Activated CD8-positive, alpha-beta memory T cell treated with anti-CD3 and anti-CD28 coated beads for 36 hours (primary cell): ENCODE measurements at regions not wholly inside any gene's neighbourhood (a gene's known extent, or its start where the extent isn't known, plus 50 kb on each side); places are given as distances from the start of the nearest gene placed in this dataset.

ENCODE experiments used
- CTCF ChIA-PET: fragments of 350-600 bp; sonication (Branson Sonifier 250); formaldehyde crosslinking; loops from one replicate; lab custom pipeline; 2021; ENCODE audit warnings: antibody characterized with exemption; lab: Charles Lee
- POLR2A ChIA-PET: fragments of 350-600 bp; sonication (Branson Sonifier 250); formaldehyde crosslinking; loops from one replicate; lab custom pipeline; 2021; ENCODE audit warnings: antibody characterized with exemption; lab: Charles Lee

GRCh38 chr4:62953752-62954151, 1455.5 kb downstream of the TECRL start:
- ChIA-PET CTCF (no interaction called here), POLR2A (no interaction called here)

DNA sequence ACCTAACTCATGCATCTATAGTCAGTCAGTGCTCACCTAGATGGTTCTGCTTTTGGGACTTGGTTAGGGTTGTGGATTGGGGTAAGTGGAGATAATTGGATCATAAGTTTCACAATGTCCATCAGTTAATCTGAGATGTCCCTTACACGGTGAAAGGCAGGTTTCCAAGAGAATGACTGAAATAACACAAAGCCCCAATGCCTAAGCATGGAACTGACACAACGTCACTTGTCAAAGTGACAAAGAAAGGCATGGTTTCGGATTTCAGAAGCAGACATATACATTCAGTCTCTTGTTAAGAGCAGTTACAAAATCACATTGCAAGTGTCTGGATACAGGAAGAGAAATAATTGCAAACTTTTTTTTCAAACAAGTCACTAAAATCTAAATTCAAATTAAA, 1456.9 kb downstream of the TECRL start:
- ChIA-PET CTCF (no interaction called here), POLR2A (no interaction called here)

- CTCF ChIA-PET: no interaction called here
- POLR2A ChIA-PET: no interaction called here
Observed at GRCh38 chr4:62948108-62948507, 1461.1 kb downstream of the TECRL start.

DNA sequence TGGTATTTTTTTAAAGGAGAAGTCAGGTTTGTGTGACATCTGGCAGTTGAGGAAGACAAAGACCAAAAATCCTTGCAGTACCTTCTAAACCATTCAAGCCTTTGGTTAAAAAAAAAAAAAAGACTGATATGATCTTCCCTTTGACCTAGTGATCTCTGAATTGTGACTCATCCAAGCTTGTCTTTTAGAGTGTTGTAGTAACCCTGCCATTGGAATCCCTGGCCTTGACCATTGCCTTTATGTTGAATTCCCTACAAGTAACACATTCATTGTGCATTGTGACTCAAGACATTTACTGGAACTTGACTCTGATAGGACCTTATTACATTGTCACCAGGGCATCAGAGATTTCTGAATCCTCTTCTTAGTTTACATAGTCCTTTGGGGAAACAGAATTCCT, 1469.0 kb downstream of the TECRL start:
- CTCF ChIA-PET: no interaction called here
- POLR2A ChIA-PET: no interaction called here

DNA sequence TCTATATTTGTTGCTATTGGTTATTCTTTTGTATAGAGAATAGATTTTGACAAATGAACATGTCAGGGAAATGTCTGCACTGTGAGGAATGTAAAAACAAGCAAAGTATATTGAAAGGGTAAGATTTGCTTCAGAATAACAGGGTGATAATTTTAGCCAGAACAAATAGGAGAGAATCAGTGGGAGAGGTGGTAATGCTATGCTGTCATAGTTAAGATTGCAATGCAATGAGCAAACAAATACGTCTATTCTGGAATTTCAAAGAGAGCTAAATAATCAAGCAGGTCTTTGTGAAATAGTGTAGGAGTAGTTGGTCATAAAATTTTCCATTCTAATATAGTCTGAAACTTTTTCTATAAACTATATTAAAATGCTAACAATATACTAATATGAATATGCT, 1478.4 kb downstream of the TECRL start:
- ChIA-PET CTCF (no interaction called here), POLR2A (no interaction called here)

DNA sequence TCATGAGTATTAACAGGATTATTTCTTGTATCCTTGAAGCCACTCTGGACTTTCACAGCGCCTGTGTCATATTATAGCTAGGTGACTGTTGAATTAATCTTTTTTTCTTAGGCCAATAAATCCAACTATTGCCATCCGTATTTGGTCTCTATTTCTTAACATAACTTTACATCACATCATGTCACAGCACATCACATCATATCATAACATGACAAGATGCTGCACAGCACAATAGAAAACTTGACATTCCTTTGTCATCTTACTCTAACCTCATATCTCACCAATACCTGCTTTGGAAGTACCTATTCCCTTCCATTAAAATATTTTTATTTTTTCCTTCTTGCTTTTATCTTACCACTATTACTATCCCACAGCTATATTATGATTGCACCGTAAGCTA, 1480.8 kb downstream of the TECRL start:
- POLR2A ChIA-PET: no interaction called here
- CTCF ChIA-PET: no interaction called here

DNA sequence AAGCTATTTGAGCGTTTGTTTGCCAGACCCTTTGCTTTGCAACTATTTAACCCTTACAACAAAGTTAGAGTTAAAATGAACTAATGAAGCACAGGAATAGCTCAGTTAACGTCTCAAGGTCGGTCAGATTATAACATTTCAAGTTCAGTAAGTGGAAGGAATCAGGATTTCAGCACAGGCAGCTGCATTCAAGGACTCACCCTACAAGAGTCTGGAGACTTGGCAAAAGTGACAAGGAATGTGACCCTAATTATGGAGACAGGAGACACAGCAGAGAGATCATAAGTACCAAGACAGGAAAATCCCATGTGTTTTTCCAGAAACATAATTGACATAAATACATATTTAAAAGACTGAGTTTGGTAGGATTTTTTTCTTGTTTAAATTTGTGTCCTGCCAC, 1481.7 kb downstream of the TECRL start:
- ChIA-PET POLR2A (no interaction called here), CTCF (no interaction called here)

GRCh38 chr4:62923783-62924182, 1485.5 kb downstream of the TECRL start:
- CTCF ChIA-PET: no interaction called here
- POLR2A ChIA-PET: no interaction called here

DNA sequence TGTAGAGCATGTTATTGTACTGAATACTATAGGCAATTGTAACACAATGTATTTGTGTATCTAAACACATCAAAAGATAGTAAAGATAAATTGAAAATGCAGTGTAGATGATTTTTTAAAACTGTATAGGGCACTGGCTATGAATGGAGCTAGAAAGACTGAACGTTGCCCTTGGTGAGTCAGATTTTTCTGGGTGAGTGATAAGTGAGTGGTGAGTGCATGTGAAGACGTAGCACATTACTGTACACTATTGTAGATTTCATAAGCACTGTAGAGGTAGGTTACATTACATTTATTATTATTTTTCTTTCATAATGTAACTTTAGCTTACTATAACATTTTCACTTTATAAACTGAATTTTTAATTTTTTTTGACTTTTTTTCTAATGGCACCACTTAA, 1491.6 kb downstream of the TECRL start:
- CTCF ChIA-PET: no interaction called here
- POLR2A ChIA-PET: no interaction called here

- ChIA-PET CTCF (no interaction called here), POLR2A (no interaction called here)
Observed at GRCh38 chr4:62914758-62915157, 1494.5 kb downstream of the TECRL start.

DNA sequence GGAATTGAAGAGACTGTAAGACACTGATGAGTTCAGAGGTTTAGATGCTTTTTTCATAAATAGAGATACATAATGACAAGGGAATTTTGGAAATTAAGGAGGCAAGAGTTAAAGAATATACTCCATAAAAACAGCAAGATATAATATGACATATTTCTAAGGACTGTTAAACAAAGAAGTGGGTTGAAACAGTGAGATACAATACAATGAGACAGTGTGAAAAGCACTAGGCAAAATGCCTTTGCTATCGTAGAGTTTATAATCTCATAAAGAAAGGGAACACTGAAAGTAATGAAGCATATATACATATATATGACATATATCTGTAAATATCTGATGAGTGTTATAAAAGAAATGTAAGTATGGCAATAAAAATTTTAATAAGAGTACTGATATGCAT, 1496.2 kb downstream of the TECRL start:
- CTCF ChIA-PET: no interaction called here

DNA sequence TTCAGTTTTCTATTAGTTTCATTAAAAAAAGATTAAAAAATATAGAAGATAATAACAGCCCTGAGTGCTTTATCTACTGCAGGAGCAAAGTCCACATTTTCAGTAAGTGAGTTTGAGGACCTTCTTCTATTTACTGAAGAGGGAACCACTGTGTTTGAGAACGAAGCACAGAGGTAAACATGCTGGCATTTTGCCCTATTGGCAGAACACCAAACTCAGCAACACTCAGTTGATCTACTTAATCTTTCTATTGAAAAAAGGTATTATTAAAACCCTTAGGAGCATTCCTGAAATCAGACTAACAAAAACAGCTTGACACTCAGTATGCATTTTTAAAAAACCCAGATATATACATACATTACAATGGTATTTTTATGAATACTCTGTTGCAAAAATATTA, 1496.7 kb downstream of the TECRL start:
- CTCF ChIA-PET: no interaction called here
- POLR2A ChIA-PET: no interaction called here

More for the DNA sequence above, 1496.2 kb downstream of the TECRL start:
- POLR2A ChIA-PET: no interaction called here

- ChIA-PET CTCF (no interaction called here), POLR2A (no interaction called here)
Observed at GRCh38 chr4:62909238-62909637, 1500.0 kb downstream of the TECRL start.

DNA sequence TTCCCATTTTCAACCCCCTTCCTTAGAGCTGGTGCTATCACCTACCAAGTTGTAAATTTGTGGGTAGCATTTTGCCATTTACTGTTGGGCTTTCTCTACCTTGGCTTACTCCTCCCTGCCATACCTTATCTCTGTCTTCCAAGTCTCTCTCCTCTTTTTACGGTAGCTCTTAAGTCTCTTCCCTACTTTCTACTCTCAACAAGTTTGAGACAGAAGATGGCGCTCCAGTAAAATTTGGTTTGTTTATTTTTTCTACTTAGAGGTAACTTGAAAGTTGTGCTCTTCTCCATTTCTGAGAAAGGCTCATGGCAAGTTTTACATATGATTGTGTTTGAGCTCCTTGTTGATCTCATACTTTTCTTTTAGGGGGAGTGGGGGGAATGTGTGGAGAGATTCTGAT, 1508.1 kb downstream of the TECRL start:
- ChIA-PET CTCF (no interaction called here), POLR2A (no interaction called here)

DNA sequence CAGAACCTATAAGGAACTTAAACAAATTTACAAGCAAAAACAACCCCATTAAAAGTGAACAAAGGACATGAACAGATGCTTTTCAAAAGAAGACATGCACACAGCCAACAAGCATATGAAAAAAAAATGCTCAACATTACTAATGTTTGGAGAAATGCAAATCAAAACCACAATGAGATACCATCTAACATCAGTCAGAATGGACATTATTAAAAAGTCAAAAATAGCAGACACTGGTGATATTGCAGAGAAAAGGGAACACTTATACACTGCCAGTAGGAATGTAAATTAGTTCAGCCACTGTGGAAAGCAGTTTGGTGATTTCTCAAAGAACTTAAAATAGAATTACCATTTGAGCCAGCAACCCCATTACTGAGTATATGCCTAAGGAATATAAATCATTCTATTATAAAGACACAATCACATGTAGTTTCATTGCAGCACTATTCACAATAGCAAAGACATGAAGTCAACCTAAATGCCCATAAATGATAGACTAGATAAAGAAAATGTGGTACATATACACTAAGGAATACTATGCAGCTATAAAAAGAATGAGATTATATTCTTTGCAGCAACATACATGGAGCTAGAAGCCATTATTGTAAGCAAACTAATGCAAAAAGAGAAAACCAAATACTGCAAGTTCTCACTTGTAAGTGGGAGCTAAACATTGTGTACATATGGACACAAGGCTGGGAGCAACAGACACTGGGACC, 1509.4 kb downstream of the TECRL start:
- ChIA-PET POLR2A (no interaction called here), CTCF (no interaction called here)

DNA sequence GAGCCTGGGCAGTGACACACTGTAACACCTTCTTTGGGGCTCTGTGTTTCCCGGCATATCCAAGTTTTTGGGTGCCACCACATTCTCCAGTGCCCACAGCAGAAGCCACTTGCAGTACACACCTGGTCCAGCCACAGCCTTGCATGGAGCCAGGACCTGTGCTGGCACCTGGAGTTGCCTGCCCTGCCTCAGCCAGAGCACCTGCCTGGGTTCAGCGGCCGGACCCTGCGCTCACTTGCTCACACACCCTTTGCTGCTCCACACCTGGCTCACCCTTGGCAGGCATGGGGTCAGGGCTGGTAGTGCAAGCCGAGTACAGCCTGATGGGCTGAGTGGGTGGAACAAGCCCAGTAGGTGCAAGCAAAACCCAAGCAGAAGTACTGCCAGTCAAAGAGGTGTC, 1511.1 kb downstream of the TECRL start:
- ChIA-PET CTCF (no interaction called here), POLR2A (no interaction called here)

DNA sequence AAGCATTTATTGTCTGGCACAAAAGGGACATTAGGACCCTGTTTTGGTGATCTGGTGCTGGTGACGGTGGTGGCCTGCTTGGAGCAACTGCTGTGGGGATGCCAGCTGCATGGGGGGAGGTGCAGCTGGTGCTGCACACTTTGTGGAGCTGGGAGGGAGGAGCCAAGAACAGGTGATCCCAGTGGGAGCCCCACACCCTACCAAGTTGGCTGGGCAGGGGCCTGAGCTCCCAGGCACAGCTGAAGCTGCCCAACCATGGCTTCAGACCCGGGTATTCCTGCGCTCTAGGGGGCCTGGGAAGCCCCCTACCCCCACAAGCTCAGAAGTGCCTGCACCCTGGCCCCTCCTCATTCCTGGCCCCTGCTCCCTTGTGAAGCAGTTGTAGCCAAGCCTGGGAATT, 1512.5 kb downstream of the TECRL start:
- ChIA-PET CTCF (no interaction called here), POLR2A (no interaction called here)

DNA sequence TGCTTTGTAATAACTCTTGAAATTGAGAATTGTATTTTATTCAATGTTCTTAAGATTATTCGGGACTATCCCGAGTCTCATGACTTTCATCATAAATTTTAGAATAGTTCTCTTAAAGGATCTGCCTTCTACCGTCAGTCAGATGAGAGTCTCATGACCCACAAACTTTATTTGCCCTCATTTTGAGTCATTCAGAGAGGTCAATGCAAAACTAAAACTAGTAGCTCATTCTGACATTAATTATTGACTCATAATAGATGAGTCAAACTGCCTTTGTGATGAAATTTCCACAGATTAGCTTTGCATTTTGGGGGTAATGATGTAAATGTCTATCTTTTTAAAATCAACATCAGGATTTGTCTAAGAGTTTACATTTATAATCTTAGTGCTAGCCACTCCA, 1527.3 kb downstream of the TECRL start:
- CTCF ChIA-PET: no interaction called here
- POLR2A ChIA-PET: no interaction called here

- CTCF ChIA-PET: no interaction called here
- POLR2A ChIA-PET: no interaction called here
Observed at GRCh38 chr4:62881210-62881609, 1528.0 kb downstream of the TECRL start.

GRCh38 chr4:62872856-62873255, 1536.4 kb downstream of the TECRL start:
- CTCF ChIA-PET: no interaction called here
- POLR2A ChIA-PET: no interaction called here

- ChIA-PET CTCF (no interaction called here), POLR2A (no interaction called here)
Observed at GRCh38 chr4:62871078-62871477, 1538.2 kb downstream of the TECRL start.

DNA sequence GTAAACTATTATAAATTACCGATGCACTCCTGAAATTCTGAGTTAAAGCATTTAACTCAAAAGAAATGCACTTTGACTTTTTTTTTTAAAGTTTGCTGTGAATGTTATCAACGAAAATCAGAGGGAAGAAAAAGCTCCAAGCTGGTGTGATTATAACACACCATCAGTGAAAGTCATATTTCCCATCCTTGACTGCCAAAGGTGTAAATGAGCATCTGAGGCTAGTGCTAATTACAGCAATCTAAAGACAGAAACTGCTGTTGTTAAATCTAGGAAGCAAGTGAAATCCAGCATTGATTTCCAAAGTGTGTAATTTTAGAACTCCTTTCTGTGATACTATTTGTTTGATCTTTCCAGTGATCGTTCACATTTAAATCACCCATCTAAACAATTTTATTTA, 1538.8 kb downstream of the TECRL start:
- ChIA-PET POLR2A (no interaction called here), CTCF (no interaction called here)
